Activated naive CD4-positive, alpha-beta T cell treated with anti-CD3 and anti-CD28 coated beads, Interleukin-2, amount 50 U/mL, for 72 hours (primary cell): ENCODE measurements at regions not wholly inside any gene's neighbourhood (a gene's known extent, or its start where the extent isn't known, plus 50 kb on each side); places are given as distances from the start of the nearest gene placed in this dataset.
A peak's percentile ranks its signal among the peaks of the same experiment; 100 is the strongest.

Experiments used
- ATAC-seq, 2 donors: fragments of 150-1000 bp; cut with Tn5 transposase; 2 replicates each; pipeline ENCODE4 v1.10.0; 2021; ENCODE audit warnings: mild to moderate bottlenecking in 2 of 2, moderate library complexity in 2 of 2
- DNase-seq, 2 donors: peaks; one replicate each; pipeline ENCODE4 v3.0.0; 2021 to 2022; ENCODE audit warnings: low spot score in 2 of 2
- H3K27ac Mint-ChIP-seq, 2 donors: one replicate each; pipeline ENCODE4 v1.8.0; 2022; ENCODE audit warnings: mild to moderate bottlenecking in 2 of 2, mixed read lengths in 2 of 2
- H3K36me3 Mint-ChIP-seq, 2 donors: one replicate each; pipeline ENCODE4 v1.8.0; 2022; ENCODE audit warnings: mixed read lengths in 2 of 2
- H3K9me3 Mint-ChIP-seq, 2 donors: one replicate each; pipeline ENCODE4 v1.8.0; 2022; ENCODE audit warnings: mixed read lengths in 2 of 2

- Mint-ChIP-seq H3K27ac (no peak overlapping the region), H3K9me3 (no peaks in the 10 kb centered on the region), H3K36me3 (no peaks in the 10 kb centered on the region)
- DNase-seq (no peak), ATAC-seq (peak in 1 of 2 donors; percentile 48)
Measured at GRCh38 chr3:111299192-111299615, 227.6 kb downstream of the NECTIN3 start.

- H3K9me3 Mint-ChIP-seq, result no peaks in the 10 kb centered on the region
- no peaks in the 10 kb centered on the region for H3K36me3 Mint-ChIP-seq
- no peak for ATAC-seq
- H3K27ac Mint-ChIP-seq, result no peak overlapping the region
- DNase-seq, result no peak
Measured at GRCh38 chr3:111301238-111301798, 229.7 kb downstream of the NECTIN3 start.

- no peak for ATAC-seq
- DNase-seq, result no peak
- Mint-ChIP-seq H3K36me3 (no peaks in the 10 kb centered on the region), H3K9me3 (no peaks in the 10 kb centered on the region), H3K27ac (no peak overlapping the region)
Measured at GRCh38 chr3:111302063-111302462, 230.4 kb downstream of the NECTIN3 start.

- no peaks in the 10 kb centered on the region for H3K36me3 Mint-ChIP-seq
- H3K9me3 Mint-ChIP-seq, result no peaks in the 10 kb centered on the region
- H3K27ac Mint-ChIP-seq, result no peak overlapping the region
- DNase-seq, result no peak
- no peak for ATAC-seq
Measured at GRCh38 chr3:111303760-111304159, 232.1 kb downstream of the NECTIN3 start.

- H3K36me3 Mint-ChIP-seq, result no peaks in the 10 kb centered on the region
- no peaks in the 10 kb centered on the region for H3K9me3 Mint-ChIP-seq
- no peak overlapping the region for H3K27ac Mint-ChIP-seq
- DNase-seq (no peak), ATAC-seq (no peak)
Measured at GRCh38 chr3:111307676-111308075, 234.3 kb upstream of the CD96 start.

GRCh38 chr3:111311126-111311525 lies 230.9 kb upstream of the CD96 start:
- no peak for DNase-seq
- Mint-ChIP-seq H3K27ac (peak overlapping the region; percentile 81 to 86), H3K9me3 (no peaks in the 10 kb centered on the region), H3K36me3 (no peaks in the 10 kb centered on the region)
- ATAC-seq, result peak; percentile 28 to 40

- ATAC-seq (peak; percentile 77 to 92), DNase-seq (no peak)
- no peaks in the 10 kb centered on the region for H3K36me3 Mint-ChIP-seq
- no peaks in the 10 kb centered on the region for H3K9me3 Mint-ChIP-seq
- peak overlapping the region; percentile 61 to 81 for H3K27ac Mint-ChIP-seq
Measured at GRCh38 chr3:111311709-111312235, 230.2 kb upstream of the CD96 start.

- no peak overlapping the region for H3K27ac Mint-ChIP-seq
Measured at GRCh38 chr3:111314181-111314873, 227.7 kb upstream of the CD96 start.

GRCh38 chr3:111314898-111315297 lies 227.1 kb upstream of the CD96 start:
- Mint-ChIP-seq H3K9me3 (peaks cover 0 to 5% of the 10 kb centered on the region in 2 donors), H3K36me3 (no peaks in the 10 kb centered on the region), H3K27ac (no peak overlapping the region)
- DNase-seq (no peak), ATAC-seq (no peak)

More at GRCh38 chr3:111314181-111314873, 227.7 kb upstream of the CD96 start:
- ATAC-seq (no peak), DNase-seq (no peak)
- Mint-ChIP-seq H3K9me3 (peaks cover 0 to 5% of the 10 kb centered on the region in 2 donors), H3K36me3 (no peaks in the 10 kb centered on the region)

- ATAC-seq (no peak), DNase-seq (no peak)
- H3K9me3 Mint-ChIP-seq, result peaks cover 0 to 5% of the 10 kb centered on the region in 2 donors
- no peak overlapping the region for H3K27ac Mint-ChIP-seq
- H3K36me3 Mint-ChIP-seq, result no peaks in the 10 kb centered on the region
Measured at GRCh38 chr3:111315930-111316587, 225.9 kb upstream of the CD96 start.

GRCh38 chr3:111318289-111318688 lies 223.7 kb upstream of the CD96 start:
- H3K27ac Mint-ChIP-seq, result no peak overlapping the region
- ATAC-seq (no peak), DNase-seq (no peak)
- no peaks in the 10 kb centered on the region for H3K36me3 Mint-ChIP-seq
- peaks cover 0 to 5% of the 10 kb centered on the region in 2 donors for H3K9me3 Mint-ChIP-seq

GRCh38 chr3:111319598-111319997 lies 222.4 kb upstream of the CD96 start:
- no peaks in the 10 kb centered on the region for H3K36me3 Mint-ChIP-seq
- no peak overlapping the region for H3K27ac Mint-ChIP-seq
- peaks cover 0 to 5% of the 10 kb centered on the region in 2 donors for H3K9me3 Mint-ChIP-seq
- ATAC-seq, result no peak
- DNase-seq, result no peak

GRCh38 chr3:111321786-111322185 lies 220.2 kb upstream of the CD96 start:
- Mint-ChIP-seq H3K9me3 (peaks cover 4 to 5% of the 10 kb centered on the region in 2 donors), H3K27ac (no peak overlapping the region), H3K36me3 (no peaks in the 10 kb centered on the region)
- ATAC-seq (no peak), DNase-seq (no peak)

- peaks cover 4 to 5% of the 10 kb centered on the region in 2 donors for H3K9me3 Mint-ChIP-seq
- peak overlapping the region in 1 of 2 donors; percentile 75 for H3K27ac Mint-ChIP-seq
- DNase-seq (no peak), ATAC-seq (no peak)
- no peaks in the 10 kb centered on the region for H3K36me3 Mint-ChIP-seq
Measured at GRCh38 chr3:111323019-111323418, 219.0 kb upstream of the CD96 start.

- DNase-seq, result no peak
- H3K9me3 Mint-ChIP-seq, result peaks cover 0 to 4% of the 10 kb centered on the region in 2 donors
- ATAC-seq, result no peak
- H3K36me3 Mint-ChIP-seq, result no peaks in the 10 kb centered on the region
- H3K27ac Mint-ChIP-seq, result peak overlapping the region; percentile 70 to 75
Measured at GRCh38 chr3:111324151-111324550, 217.8 kb upstream of the CD96 start.

GRCh38 chr3:111324645-111325044 lies 217.4 kb upstream of the CD96 start:
- peak overlapping the region in 1 of 2 donors; percentile 75 for H3K27ac Mint-ChIP-seq
- no peak for DNase-seq
- H3K36me3 Mint-ChIP-seq, result no peaks in the 10 kb centered on the region
- peak; percentile 66 to 78 for ATAC-seq
- peaks cover 0 to 4% of the 10 kb centered on the region in 2 donors for H3K9me3 Mint-ChIP-seq

GRCh38 chr3:111325160-111325718 lies 216.8 kb upstream of the CD96 start:
- H3K27ac Mint-ChIP-seq, result peak overlapping the region in 1 of 2 donors; percentile 75
- DNase-seq (no peak), ATAC-seq (no peak)
- no peaks in the 10 kb centered on the region for H3K36me3 Mint-ChIP-seq
- H3K9me3 Mint-ChIP-seq, result peaks cover 0 to 4% of the 10 kb centered on the region in 2 donors
